Esophagus squamous epithelium (tissue), 4 donors: ENCODE measurements at regions not wholly inside any gene's neighbourhood (a gene's known extent, or its start where the extent isn't known, plus 50 kb on each side); places are given as distances from the start of the nearest gene placed in this dataset.

ENCODE experiments used
- CTCF ChIP-seq, 6 experiments: fragments of 450-650 bp in 4 of 6; fragments of 200-600 bp in 2 of 6; sonication (generic) in 2 of 6; IDR thresholded peaks; one replicate each; pipeline ENCODE4 v1.5.1; 2016 to 2019; ENCODE audit warnings: antibody characterized with exemption in 6 of 6, mild to moderate bottlenecking in 4 of 6, moderate library complexity in 4 of 6
- POLR2A ChIP-seq, 4 donors: fragments of 450-650 bp; IDR thresholded peaks; one replicate each; pipeline ENCODE4 v1.6.1; 2017; ENCODE audit warnings: antibody characterized with exemption in 4 of 4, mild to moderate bottlenecking in 4 of 4, moderate library complexity in 3 of 4

- TF ChIP-seq POLR2A (IDR thresholded peaks at IDR 0.05) (no peak), CTCF (IDR thresholded peaks at IDR 0.05) (no peak)
These were observed 250.7 kb downstream of the SATB2 start for GRCh38 chr2:199207011-199207410.
